Activated T-helper 2 cell treated with anti-CD3 and anti-CD28 coated beads, Interferon-gamma antibody, Interleukin-2, Interleukin-4, amounts not matched to agents 10 μg/mL and 5 μg/mL and 100 μg/mL, durations not matched to agents 14 hours and 24 hours and 36 hours (primary cell): ENCODE measurements at regions not wholly inside any gene's neighbourhood (a gene's known extent, or its start where the extent isn't known, plus 50 kb on each side); places are given as distances from the start of the nearest gene placed in this dataset.

Source experiments
- DNase-seq: peaks from one replicate; pipeline ENCODE4 v3.0.0; 2021; ENCODE audit warnings: low spot score
- H3K27ac Mint-ChIP-seq: one replicate; pipeline ENCODE4 v1.8.0; 2021; ENCODE audit warnings: mixed read lengths
- H3K27me3 Mint-ChIP-seq: one replicate; pipeline ENCODE4 v1.8.0; 2021; ENCODE audit warnings: low read depth, mixed read lengths
- H3K36me3 Mint-ChIP-seq: one replicate; pipeline ENCODE4 v1.8.0; 2021; ENCODE audit warnings: low read depth, mixed read lengths
- H3K4me1 Mint-ChIP-seq: one replicate; pipeline ENCODE4 v1.8.0; 2021; ENCODE audit warnings: low read depth, mixed read lengths
- H3K4me3 Mint-ChIP-seq: one replicate; pipeline ENCODE4 v1.8.0; 2021; ENCODE audit warnings: low read depth, mild to moderate bottlenecking, moderate library complexity, mixed read lengths
- H3K9me3 Mint-ChIP-seq: one replicate; pipeline ENCODE4 v1.8.0; 2021; ENCODE audit warnings: mixed read lengths
- intact Hi-C: fragments of 100-400 bp; cut with micrococcal nuclease; formaldehyde crosslinking; loops from one replicate; pipeline ENCODE4 v1.15.1; 2023

DNA sequence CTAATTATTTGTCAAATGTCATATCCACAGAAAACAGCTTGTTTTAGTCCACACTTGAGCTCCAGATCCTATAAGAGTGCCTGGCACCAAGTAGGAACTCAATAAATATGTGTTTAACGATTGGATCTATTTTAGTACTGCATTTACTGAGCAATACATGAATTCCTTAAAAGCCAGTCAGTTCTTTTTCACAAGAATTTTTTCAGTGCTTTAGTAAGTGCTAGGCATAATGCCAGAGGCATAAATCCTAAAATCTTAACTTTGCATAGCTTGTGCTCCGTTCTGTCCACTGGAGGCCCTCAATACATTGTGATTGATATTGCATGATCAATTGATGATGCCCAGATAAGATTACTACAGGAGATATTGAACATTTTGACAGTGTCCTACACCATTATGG lies 67.3 kb upstream of the PCSK5 start:
- no peak for DNase-seq
- intact Hi-C loops, result no loop called here
- Mint-ChIP-seq H3K4me1 (no peaks in the 10 kb centered on the region), H3K4me3 (no peak overlapping the region), H3K36me3 (no peaks in the 10 kb centered on the region), H3K9me3 (no peaks in the 10 kb centered on the region), H3K27ac (no peak overlapping the region), H3K27me3 (no peaks in the 10 kb centered on the region)

DNA sequence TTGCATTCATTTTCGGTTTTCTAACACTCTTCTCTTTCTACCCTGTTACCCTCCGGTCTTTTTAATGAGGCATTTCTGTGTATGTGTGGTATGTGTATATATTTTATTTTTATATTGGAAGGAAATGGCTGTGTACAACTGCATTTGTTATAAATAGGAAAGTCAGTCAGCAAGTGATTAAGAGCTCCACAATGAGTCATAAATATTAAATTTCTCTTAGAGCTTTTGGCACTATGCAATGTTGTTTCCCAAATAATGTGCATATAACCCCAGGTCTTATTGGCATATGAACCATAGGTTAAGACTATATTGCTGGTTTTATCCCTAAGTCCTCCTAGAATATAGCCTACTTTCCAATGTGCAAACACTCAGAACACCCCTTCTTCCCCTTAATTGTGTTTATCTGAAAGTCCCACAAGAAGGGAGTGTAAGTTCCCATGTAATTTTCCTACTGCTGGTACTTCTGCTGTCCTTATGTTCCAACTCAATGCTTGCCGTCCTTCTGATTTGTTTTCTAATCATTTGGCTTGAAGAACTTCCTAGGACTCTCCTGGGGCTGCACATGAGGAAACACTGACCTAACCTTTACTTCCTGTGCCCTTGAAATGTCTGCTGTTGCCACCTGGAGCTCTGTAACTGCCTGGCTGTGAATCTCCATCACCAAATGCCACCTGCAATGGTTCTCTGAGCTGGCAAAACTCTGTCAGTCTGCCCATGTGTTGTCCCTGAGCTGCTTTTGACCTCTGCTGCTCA lies 65.5 kb upstream of the PCSK5 start:
- H3K4me3 Mint-ChIP-seq, result no peak overlapping the region
- H3K36me3 Mint-ChIP-seq, result no peaks in the 10 kb centered on the region
- H3K9me3 Mint-ChIP-seq, result no peaks in the 10 kb centered on the region
- H3K4me1 Mint-ChIP-seq, result no peaks in the 10 kb centered on the region
- intact Hi-C loops, result no loop called here
- DNase-seq, result no peak
- H3K27me3 Mint-ChIP-seq, result no peaks in the 10 kb centered on the region
- no peak overlapping the region for H3K27ac Mint-ChIP-seq

DNA sequence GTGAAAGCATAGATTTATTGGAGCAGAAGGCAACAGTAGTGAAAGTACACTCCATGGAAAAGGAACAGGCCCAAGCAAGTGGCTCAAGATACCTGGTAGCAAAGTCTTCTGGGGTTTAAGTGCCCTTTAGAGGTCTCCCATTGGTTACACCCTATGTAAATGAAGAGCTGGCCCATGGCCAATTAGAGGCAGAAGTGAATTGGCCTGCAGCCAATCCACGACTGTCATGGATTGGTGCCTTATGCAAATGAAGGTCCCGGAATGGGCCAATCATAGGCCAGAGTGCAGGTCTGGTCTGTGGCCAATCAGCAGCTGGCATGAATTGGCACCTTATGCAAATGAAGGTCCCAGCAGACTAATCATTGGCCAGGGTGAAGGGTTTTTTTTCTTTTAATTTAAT lies 64.2 kb upstream of the PCSK5 start:
- H3K4me3 Mint-ChIP-seq, result no peak overlapping the region
- H3K36me3 Mint-ChIP-seq, result no peaks in the 10 kb centered on the region
- no peaks in the 10 kb centered on the region for H3K9me3 Mint-ChIP-seq
- no peak overlapping the region for H3K27ac Mint-ChIP-seq
- H3K4me1 Mint-ChIP-seq, result no peaks in the 10 kb centered on the region
- no peak for DNase-seq
- H3K27me3 Mint-ChIP-seq, result no peaks in the 10 kb centered on the region
- intact Hi-C loops, result no loop called here

DNA sequence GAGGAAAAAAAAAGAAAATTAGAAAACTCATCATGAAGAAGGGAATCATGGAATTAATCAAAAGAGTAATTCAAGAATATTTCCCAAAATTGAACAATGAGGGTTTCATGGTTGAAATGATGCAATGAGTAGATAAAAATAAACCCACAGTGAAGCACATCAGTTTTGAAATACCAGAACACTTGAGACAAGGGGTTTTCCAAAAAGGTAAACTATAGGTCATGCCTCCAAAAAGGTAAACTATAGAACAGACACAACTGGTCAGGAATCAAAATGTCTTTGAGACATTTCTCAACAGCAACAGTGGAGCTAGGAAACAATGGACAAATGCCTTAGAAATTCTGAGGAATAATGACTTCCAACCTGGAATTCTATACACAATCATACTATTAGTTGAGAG lies 60.2 kb upstream of the PCSK5 start:
- intact Hi-C loops, result no loop called here
- no peak for DNase-seq
- Mint-ChIP-seq H3K27ac (no peak overlapping the region), H3K4me1 (no peaks in the 10 kb centered on the region), H3K9me3 (no peaks in the 10 kb centered on the region), H3K4me3 (no peak overlapping the region), H3K27me3 (no peaks in the 10 kb centered on the region), H3K36me3 (no peaks in the 10 kb centered on the region)

DNA sequence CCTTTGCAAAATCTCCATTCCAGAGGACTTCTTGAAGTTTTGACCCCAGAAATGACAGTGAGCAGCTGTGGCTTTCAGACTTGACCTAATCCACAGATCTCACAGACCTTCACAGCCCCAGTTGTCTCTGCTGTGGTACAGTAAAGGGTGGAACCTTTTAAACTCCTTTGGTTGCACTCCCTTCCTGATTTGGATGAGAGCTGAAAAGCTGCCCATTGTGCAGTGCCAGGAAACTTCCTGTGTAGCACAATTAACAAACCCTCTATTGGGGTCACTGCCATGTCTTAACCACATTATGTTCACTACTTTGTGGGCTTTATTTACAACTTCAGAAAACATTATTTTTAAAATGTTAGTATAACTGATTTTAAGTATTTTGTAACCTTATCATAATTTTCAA lies 56.7 kb upstream of the PCSK5 start:
- DNase-seq, result no peak
- H3K27me3 Mint-ChIP-seq, result no peaks in the 10 kb centered on the region
- no peaks in the 10 kb centered on the region for H3K36me3 Mint-ChIP-seq
- intact Hi-C loops, result no loop called here
- H3K27ac Mint-ChIP-seq, result no peak overlapping the region
- no peak overlapping the region for H3K4me3 Mint-ChIP-seq
- no peaks in the 10 kb centered on the region for H3K4me1 Mint-ChIP-seq
- no peaks in the 10 kb centered on the region for H3K9me3 Mint-ChIP-seq

DNA sequence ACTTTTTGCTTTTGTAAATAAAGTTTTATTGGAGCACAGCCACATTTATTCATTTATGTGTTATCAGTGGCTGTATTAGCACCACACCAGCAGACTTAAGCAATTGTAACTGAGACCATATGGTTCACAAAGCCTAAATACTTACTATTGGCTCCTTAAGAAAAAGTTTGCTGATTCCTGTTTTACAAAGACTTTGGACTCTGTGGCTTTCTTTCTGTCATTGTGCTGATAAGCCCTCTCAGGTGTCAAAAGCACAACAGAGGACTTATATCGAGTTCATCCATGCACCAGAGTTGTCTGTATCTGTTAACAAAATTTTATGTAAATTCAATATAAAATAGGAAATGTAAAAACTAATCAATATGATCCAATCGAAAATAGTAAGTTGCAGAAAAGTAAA lies 55.6 kb upstream of the PCSK5 start:
- Mint-ChIP-seq H3K27me3 (no peaks in the 10 kb centered on the region), H3K27ac (no peak overlapping the region), H3K4me1 (no peaks in the 10 kb centered on the region), H3K4me3 (no peak overlapping the region), H3K36me3 (no peaks in the 10 kb centered on the region), H3K9me3 (no peaks in the 10 kb centered on the region)
- intact Hi-C loops, result no loop called here
- DNase-seq, result no peak
